Type B pancreatic cell (in vitro differentiated cells): ENCODE measurements at regions not wholly inside any gene's neighbourhood (a gene's known extent, or its start where the extent isn't known, plus 50 kb on each side); places are given as distances from the start of the nearest gene placed in this dataset.

Experiments used
- DNase-seq: peaks from one replicate; pipeline ENCODE4 v3.0.0; 2021; ENCODE audit warnings: mixed read lengths; ENCODE audit not compliant: unreplicated experiment; ENCODE audit errors: extremely low spot score
- H3K27ac Mint-ChIP-seq: 2 replicates; pipeline ENCODE4 v1.8.0; 2021; ENCODE audit warnings: mild to moderate bottlenecking, mixed read lengths
- H3K27me3 Mint-ChIP-seq: 2 replicates; pipeline ENCODE4 v1.8.0; 2021; ENCODE audit warnings: mixed read lengths
- H3K36me3 Mint-ChIP-seq: 2 replicates; pipeline ENCODE4 v1.8.0; 2021; ENCODE audit warnings: mixed read lengths
- H3K4me1 Mint-ChIP-seq: one replicate; pipeline ENCODE4 v1.8.0; 2021; ENCODE audit warnings: mixed read lengths; ENCODE audit not compliant: unreplicated experiment
- H3K4me3 Mint-ChIP-seq: 2 replicates; pipeline ENCODE4 v1.8.0; 2021; ENCODE audit warnings: mild to moderate bottlenecking, mixed read lengths
- H3K9me3 Mint-ChIP-seq: 2 replicates; pipeline ENCODE4 v1.8.0; 2021; ENCODE audit warnings: mixed read lengths
- TF ChIP-seq, protein P1 (sequence below): fragments of 200-600 bp; sonication (generic); conservative IDR thresholded peaks from 2 replicates; pipeline ENCODE4 v1.5.0; 2021; ENCODE audit warnings: antibody characterized with exemption, mild to moderate bottlenecking

DNA sequence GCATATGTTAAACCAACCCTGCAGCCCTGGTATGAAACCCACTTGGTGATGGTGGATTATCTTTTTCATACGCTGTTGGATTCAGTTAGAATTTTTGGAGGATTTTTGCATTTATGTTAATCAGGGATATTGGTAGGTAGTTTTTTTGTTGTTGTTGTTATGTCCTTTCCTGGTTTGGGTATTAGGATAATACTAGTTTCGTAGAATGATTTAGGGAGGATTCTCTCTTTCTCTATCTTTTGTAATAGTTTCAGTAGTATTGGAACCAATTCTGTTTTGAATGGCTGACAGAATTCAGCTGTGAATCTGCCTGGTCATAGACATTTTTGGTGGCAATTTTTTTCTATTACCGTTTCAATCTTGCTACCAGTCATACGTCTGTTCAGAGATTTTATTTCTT, 305.4 kb downstream of the IDS start:
- Mint-ChIP-seq H3K27ac (no peak overlapping the region), H3K27me3 (no peaks in the 10 kb centered on the region), H3K9me3 (no peaks in the 10 kb centered on the region), H3K4me1 (no peaks in the 10 kb centered on the region), H3K36me3 (no peaks in the 10 kb centered on the region), H3K4me3 (no peak overlapping the region)
- TF ChIP-seq, protein P1, sequence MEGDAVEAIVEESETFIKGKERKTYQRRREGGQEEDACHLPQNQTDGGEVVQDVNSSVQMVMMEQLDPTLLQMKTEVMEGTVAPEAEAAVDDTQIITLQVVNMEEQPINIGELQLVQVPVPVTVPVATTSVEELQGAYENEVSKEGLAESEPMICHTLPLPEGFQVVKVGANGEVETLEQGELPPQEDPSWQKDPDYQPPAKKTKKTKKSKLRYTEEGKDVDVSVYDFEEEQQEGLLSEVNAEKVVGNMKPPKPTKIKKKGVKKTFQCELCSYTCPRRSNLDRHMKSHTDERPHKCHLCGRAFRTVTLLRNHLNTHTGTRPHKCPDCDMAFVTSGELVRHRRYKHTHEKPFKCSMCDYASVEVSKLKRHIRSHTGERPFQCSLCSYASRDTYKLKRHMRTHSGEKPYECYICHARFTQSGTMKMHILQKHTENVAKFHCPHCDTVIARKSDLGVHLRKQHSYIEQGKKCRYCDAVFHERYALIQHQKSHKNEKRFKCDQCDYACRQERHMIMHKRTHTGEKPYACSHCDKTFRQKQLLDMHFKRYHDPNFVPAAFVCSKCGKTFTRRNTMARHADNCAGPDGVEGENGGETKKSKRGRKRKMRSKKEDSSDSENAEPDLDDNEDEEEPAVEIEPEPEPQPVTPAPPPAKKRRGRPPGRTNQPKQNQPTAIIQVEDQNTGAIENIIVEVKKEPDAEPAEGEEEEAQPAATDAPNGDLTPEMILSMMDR = no peak
- DNase-seq = no peak

DNA sequence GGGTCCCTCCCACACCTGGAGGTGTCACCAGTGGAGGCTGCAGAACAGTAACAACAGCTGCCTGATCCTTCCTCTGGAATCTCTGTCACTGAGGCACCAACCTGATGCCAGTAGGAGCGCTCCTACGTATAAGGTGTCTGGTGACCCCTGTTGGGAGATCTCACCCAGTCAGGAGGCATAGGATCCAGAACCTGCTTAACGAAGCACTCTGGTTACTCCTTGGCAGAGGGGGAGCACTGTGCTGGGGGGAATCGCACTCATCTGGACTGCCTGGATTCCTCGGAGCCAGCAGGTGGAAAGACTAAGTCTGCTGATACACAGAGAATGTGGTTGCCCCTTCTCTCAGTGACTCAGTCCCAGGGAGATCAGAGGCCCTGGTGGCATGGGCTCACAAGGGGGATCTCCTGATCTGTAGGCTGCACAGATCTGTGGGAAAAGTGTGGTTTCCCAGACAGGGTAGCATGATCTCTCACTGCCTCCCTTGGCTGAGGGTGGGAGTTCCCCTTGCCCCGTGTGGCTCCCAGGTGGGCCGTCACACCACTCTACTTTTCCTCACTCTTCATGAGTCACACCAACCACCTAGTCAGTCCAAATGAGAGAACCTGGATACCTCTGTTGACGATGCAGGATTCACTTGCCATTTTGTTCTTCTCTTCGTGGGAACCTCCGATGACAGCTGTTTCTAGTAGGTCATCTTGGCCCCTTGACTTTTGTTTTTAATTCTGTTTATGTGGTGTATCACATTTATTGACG, 305.9 kb downstream of the IDS start:
- no peaks in the 10 kb centered on the region for H3K4me1 Mint-ChIP-seq
- no peaks in the 10 kb centered on the region for H3K27me3 Mint-ChIP-seq
- DNase-seq = no peak
- no peaks in the 10 kb centered on the region for H3K9me3 Mint-ChIP-seq
- H3K4me3 Mint-ChIP-seq = no peak overlapping the region
- no peak overlapping the region for H3K27ac Mint-ChIP-seq
- TF ChIP-seq, protein P1 = no peak
- H3K36me3 Mint-ChIP-seq = no peaks in the 10 kb centered on the region

DNA sequence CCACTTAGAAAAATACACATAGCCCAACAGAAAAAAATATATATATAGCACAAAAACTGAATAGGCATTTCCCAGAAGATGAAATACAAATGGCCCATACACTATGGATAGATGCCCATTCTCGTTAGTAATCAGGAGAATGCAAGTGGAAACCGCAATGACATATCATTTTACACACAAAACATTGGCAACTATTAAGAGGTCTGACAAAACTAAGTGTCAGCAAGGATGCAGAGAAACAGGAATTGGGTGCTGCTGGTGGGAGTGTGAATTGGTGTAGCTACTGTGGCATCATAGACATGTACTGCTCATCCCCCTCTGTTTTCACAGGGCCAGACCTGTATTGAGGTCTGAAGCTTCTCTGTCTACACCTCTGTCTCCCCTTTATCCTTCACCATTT, 320.0 kb downstream of the IDS start:
- Mint-ChIP-seq H3K27ac (no peak overlapping the region), H3K36me3 (no peaks in the 10 kb centered on the region), H3K27me3 (no peaks in the 10 kb centered on the region), H3K9me3 (no peaks in the 10 kb centered on the region), H3K4me1 (no peaks in the 10 kb centered on the region), H3K4me3 (no peak overlapping the region)
- TF ChIP-seq, protein P1 = no peak
- DNase-seq = no peak

DNA sequence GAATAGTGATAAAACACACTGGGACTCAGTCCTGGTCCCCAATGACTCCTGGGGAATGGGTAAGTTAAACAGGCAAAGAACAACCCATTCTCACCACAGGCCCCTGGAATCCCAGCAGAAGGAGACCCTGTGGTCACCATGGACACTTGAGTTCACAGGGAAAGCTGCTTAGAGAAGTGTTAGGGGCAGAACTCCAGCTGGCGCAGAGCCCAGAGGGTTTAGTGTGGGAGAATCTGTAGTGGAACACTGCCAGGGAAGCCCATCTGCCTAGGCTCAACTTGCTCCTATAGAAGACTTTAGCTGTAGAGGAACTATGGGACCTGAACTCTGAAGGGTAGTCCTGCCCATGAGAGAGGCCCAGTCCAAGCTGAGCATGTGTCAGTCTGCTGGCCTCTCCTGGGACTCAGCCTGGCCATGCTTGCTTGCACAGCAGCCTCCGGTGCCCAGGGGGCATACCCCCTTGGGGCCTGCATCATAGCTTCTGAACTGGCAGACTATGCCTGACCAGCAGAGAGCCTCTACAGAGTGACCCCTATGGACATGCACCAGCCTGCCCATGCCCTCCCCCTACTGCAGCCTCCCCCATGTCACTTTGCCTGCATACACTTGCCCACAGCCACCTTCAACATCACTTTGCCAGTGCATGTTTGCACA, 343.5 kb downstream of the IDS start:
- H3K27me3 Mint-ChIP-seq = no peaks in the 10 kb centered on the region
- H3K36me3 Mint-ChIP-seq = no peaks in the 10 kb centered on the region
- TF ChIP-seq, protein P1 = no peak
- H3K4me1 Mint-ChIP-seq = no peaks in the 10 kb centered on the region
- no peak overlapping the region for H3K4me3 Mint-ChIP-seq
- no peaks in the 10 kb centered on the region for H3K9me3 Mint-ChIP-seq
- DNase-seq = no peak
- H3K27ac Mint-ChIP-seq = no peak overlapping the region

DNA sequence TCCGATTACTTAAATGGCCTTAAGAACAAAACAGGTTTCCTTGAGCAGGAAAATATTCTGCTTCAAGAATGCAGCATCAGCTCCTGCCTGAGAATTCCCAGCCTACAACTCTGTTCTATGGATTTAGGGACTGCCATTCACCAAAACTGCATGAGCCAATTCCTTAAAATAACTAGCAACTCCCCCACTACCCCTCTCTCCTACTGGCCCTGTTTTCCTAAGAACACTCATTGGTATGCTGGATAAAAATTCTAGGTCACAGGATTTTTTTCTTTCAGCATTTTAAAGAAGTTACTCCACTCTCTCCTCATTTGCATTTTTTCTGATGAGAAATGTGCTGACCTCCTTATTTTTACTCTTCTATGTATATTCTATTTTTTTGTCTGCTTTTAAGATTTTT, 347.1 kb downstream of the IDS start:
- H3K36me3 Mint-ChIP-seq = no peaks in the 10 kb centered on the region
- H3K27me3 Mint-ChIP-seq = no peaks in the 10 kb centered on the region
- TF ChIP-seq, protein P1 = no peak

More for the DNA sequence above, 347.1 kb downstream of the IDS start:
- Mint-ChIP-seq H3K4me3 (no peak overlapping the region), H3K4me1 (no peaks in the 10 kb centered on the region), H3K9me3 (no peaks in the 10 kb centered on the region), H3K27ac (no peak overlapping the region)
- no peak for DNase-seq
